HEK293T (cell line): ENCODE measurements at regions not wholly inside any gene's neighbourhood (a gene's known extent, or its start where the extent isn't known, plus 50 kb on each side); places are given as distances from the start of the nearest gene placed in this dataset.

ENCODE experiments used
- ARNT ChIP-seq: fragments of 450-650 bp; IDR thresholded peaks from 2 replicates; pipeline ENCODE4 v1.6.1; 2017; ENCODE audit warnings: mild to moderate bottlenecking
- BHLHE40 ChIP-seq: fragments of 450-650 bp; IDR thresholded peaks from 2 replicates; pipeline ENCODE4 v1.6.1; 2016; ENCODE audit warnings: mild to moderate bottlenecking, moderate library complexity, borderline replicate concordance
- CTBP1 ChIP-seq: fragments of 450-650 bp; IDR thresholded peaks from 2 replicates; pipeline ENCODE4 v1.6.1; 2016; ENCODE audit warnings: borderline replicate concordance
- ELF4 ChIP-seq: fragments of 450-650 bp; IDR thresholded peaks from 2 replicates; pipeline ENCODE4 v1.6.1; 2017; ENCODE audit warnings: antibody characterized with exemption
- FOXK2 ChIP-seq: fragments of 450-650 bp; IDR thresholded peaks from 2 replicates; pipeline ENCODE4 v1.6.1; 2016; ENCODE audit warnings: mild to moderate bottlenecking
- FOXM1 ChIP-seq: fragments of 450-650 bp; IDR thresholded peaks from 2 replicates; pipeline ENCODE4 v1.6.1; 2017; ENCODE audit warnings: mild to moderate bottlenecking, borderline replicate concordance
- HDGF ChIP-seq: fragments of 450-650 bp; IDR thresholded peaks from 2 replicates; pipeline ENCODE4 v1.6.1; 2017; ENCODE audit warnings: antibody characterized with exemption, borderline replicate concordance
- LEF1 ChIP-seq: fragments of 450-650 bp; IDR thresholded peaks from 2 replicates; pipeline ENCODE4 v1.6.1; 2017; ENCODE audit warnings: mild to moderate bottlenecking, borderline replicate concordance
- NFRKB ChIP-seq: fragments of 450-650 bp; IDR thresholded peaks from 2 replicates; pipeline ENCODE4 v1.6.1; 2016; ENCODE audit warnings: mild to moderate bottlenecking, moderate library complexity
- SP1 ChIP-seq: fragments of 450-650 bp; IDR thresholded peaks from 2 replicates; pipeline ENCODE4 v1.6.1; 2017
- SUZ12 ChIP-seq: fragments of 450-650 bp; IDR thresholded peaks from 2 replicates; pipeline ENCODE4 v1.6.1; 2016; ENCODE audit warnings: mild to moderate bottlenecking
- ZNF384 ChIP-seq: fragments of 450-650 bp; IDR thresholded peaks from 2 replicates; pipeline ENCODE4 v1.6.1; 2016

GRCh38 chr1:87568005-87568404, 239.3 kb downstream of the LMO4 start:
- TF ChIP-seq SP1 (no peak), BHLHE40 (no peak), NFRKB (no peak), SUZ12 (no peak), ARNT (no peak), HDGF (no peak), ZNF384 (no peak), FOXK2 (no peak), ELF4 (no peak), FOXM1 (no peak), CTBP1 (no peak), LEF1 (no peak)
